NCI-H2196 (cell line): ENCODE measurements at regions not wholly inside any gene's neighbourhood (a gene's known extent, or its start where the extent isn't known, plus 50 kb on each side); places are given as distances from the start of the nearest gene placed in this dataset.

Source experiments
- DNase-seq: peaks from one replicate; lab custom pipeline; 2025; ENCODE audit not compliant: unreplicated experiment; lab: John Stamatoyannopoulos, UW

GRCh38 chr15:77769700-77770099, 137.0 kb upstream of the LINGO1 start:
- DNase-seq: no peak

GRCh38 chr15:77768521-77769078, 135.9 kb upstream of the LINGO1 start:
- DNase-seq: no peak

DNA sequence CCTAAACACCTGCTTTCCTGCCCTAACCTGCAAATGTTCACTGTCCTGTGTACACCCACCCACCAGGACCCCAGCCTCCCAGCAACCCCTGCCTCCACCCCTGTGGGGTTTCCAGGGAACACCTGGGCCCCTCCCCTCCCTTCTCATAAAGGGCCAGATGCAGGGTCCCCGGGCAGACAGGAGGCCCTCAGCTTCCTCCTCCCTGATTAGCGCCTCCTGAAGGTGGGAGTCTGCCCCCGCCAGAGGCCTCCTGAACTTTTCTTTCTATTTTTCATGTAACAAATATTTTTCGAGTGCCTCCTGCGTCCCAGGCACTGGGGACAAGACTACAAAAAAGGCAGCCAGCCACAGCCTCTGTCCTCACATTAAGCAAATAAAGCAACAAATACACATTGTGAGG, 135.4 kb upstream of the LINGO1 start:
- no peak for DNase-seq

- no peak for DNase-seq
These were observed 131.4 kb upstream of the LINGO1 start for GRCh38 chr15:77764095-77764494.

DNA sequence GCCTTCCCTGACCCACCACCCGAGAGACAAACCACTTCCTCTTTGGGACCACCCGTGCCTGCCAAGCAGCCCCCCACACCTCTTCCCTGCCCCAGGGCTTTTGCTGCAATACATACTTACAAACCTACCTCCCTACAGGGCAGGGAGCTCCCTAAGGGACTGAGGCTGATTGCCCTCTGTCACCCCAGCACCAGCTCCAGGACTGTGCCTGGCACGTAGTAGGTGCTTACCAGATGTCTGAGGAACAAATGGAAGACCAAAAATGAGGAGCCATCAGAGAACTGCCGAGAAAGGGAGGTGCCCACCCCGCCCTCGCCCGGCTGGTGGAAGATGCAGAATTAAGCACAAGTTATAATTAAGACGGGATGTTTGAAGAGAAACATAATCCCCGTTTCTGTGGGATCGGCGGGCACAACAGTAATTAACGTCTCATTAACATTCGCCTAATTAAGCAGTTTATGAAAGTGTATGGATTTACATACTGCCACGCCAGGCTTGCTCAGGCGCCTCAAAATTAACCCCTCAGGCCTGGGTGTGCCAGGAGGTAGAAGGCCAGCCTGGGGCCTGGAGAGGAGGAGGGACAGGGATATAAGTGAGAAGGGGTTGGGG, 130.1 kb upstream of the LINGO1 start:
- DNase-seq: no peak

- no peak for DNase-seq
These were observed 127.3 kb upstream of the LINGO1 start for GRCh38 chr15:77759896-77760592.

- no peak for DNase-seq
These were observed 121.2 kb upstream of the LINGO1 start for GRCh38 chr15:77753939-77754338.

- no peak for DNase-seq
These were observed 120.7 kb upstream of the LINGO1 start for GRCh38 chr15:77753281-77753873.

GRCh38 chr15:77749998-77750540, 117.4 kb upstream of the LINGO1 start:
- no peak for DNase-seq

DNA sequence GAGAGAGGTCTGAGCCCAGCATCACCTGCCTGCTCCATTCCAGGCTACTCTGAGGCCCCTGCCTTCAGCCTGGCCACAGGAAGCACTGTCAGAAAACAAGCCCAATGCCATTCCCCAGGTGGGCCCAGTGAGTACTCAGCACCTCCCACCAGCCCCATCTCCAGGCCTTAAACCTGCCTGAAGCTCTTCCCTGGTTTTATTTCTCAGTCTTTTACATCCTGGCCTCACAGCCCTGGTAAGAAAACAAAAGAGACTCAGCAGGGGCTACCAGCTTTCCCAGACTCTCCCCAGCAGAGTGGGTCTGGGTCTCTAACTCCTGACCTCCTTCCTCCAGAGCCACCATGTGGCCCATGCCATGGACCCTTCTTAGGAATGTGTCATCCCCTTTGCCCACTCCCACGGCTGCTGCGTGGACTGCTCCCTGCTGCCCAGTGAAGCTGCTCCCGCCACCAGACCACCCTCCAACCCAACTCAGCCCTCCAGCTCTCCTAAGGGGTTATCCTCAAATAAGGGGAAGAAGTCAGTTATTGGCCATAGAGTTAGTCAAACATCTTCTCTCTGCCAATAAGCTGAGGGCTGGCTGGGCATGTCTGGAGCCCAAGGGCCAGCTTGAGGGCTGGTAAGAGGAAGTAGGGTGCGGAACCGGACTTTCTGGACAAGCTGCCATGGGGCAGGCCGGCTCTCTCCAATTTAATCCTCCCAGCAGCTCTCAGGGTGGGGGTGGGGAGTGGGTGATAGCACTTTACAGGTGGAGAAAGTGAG, 116.7 kb upstream of the LINGO1 start:
- DNase-seq: no peak

GRCh38 chr15:77748078-77749064, 115.7 kb upstream of the LINGO1 start:
- no peak for DNase-seq

GRCh38 chr15:77747175-77748077, 114.7 kb upstream of the LINGO1 start:
- DNase-seq: no peak

GRCh38 chr15:77746254-77747174, 113.8 kb upstream of the LINGO1 start:
- DNase-seq: no peak

DNA sequence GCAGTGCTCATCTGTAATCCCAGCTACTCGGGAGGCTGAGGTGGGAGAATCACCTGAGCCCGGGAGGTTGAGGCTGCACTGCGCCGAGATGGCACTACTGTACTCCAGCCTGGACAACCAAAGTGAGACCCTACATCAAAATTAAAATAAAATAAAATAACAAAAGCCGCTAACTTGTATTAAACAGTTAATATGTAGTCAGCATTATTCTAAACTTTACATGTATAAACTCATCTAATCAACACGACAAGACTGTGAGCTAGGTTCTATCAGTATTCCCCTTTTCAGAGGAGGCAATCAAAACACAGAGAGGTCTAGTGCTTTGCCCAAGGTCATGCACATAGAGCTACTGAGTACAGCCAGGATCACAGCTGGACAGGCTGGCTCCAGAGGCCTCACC, 111.7 kb upstream of the LINGO1 start:
- no peak for DNase-seq

DNA sequence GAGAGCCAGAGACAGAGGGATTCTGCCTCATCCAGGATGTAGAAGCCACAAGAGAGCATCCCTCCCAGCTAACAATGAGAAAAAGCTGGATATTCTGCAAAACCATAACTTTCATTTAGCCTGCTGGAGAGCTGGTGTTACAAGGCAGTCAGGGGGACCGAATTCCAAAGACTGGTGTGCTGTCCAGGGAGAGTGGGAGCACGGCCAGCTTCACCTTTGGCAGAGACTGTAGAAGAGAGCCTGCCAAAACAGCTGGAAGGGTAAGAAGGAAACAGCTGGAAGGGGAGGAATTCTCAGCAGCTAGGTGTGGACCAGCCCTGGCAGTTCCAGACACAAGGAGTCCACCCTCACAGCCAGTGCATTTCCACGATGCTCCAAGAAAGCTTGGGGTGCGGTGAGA, 109.9 kb upstream of the LINGO1 start:
- DNase-seq: no peak

DNA sequence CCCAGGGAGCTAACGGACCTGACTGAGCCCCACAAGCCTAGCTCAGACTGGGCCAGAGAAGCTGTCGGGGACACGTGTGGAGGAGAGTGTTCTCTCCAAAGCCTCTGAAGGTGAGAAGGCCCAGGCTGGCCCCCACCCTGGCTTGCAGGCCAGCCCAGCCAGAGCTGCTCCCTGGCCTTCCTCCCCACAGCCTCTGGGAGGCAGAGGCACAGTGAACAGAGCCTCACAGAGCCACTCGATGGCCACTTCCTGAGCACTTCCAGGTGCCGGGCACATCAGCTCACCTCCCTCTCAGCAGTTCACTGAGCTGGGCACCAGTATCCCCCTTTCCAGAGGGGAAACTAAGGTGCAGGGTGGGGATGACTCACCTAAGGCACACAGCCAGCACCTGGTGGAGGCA, 109.4 kb upstream of the LINGO1 start:
- DNase-seq: no peak

DNA sequence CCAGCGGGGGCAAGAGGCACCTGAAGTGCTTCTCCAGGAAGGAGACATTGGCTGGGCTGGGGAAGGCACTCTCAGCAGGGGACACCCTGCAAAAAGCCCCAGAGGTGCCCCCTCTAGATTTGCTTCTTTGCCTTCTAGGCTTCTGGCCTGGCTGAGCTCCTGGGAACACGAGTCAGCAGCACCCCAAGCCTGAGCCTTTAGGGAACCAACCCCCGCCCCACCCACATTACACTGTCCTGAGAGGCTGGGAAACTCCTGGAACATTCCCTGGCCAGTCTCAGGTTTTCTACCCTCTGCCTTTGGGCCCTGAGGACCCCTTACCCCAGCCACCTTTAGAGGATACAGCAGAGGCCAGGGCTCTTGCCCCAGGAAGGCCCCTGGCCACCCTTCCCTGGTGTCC, 108.4 kb upstream of the LINGO1 start:
- DNase-seq: no peak
